ENCODE measurements at regions not wholly inside any gene's neighbourhood (a gene's known extent, or its start where the extent isn't known, plus 50 kb on each side); places are given as distances from the start of the nearest gene placed in this dataset.

DNA sequence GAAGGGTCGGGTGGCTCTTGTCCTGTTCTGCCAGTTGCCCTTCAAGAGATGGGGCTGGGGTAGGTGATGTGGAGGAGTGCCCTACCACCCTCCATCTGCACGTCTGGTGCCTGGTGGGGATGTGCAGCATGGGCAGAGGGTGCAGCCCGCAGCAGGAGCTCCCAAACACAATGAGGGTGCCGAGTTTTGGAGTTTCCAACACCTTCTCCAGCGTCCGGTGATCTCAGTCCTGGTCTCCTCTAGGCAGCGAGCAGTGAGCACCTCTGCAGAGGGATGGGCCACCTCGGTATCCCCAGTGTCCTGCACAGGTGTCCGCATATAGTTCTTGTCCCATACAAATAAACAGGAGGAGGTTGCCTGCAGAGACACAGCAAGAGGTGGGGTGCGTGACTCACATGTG is 136.0 kb downstream of the ENGASE start:
- Histone ChIP-seq H3K9me3 (ENCODE audit: control insufficient read depth, insufficient read depth, low read depth, low read length) (no peaks in the 10 kb centered on the region), H3K27ac (ENCODE audit: low read length) (no peak overlapping the region), H3K4me3 (ENCODE audit: low read depth in 2 of 2, low read length in 2 of 2) (no peak overlapping the region), H3K36me3 (ENCODE audit: control insufficient read depth, insufficient read depth, low read length) (no peaks in the 10 kb centered on the region), H3K4me1 (ENCODE audit: control insufficient read depth, insufficient read depth, low read length) (no peaks in the 10 kb centered on the region), H3K27me3 (ENCODE audit: control insufficient read depth, insufficient read depth, low read length) (peaks cover 27% of the 10 kb centered on the region)
- ATAC-seq (no peak), DNase-seq (ENCODE audit: low read depth, low spot score) (no peak)
- no TSS peak for BruUV-seq (replicated peaks)
- POLR2A ChIA-PET, result no interaction called here
- in situ Hi-C loops (cut with HindIII; ENCODE audit: low pct_unique_long_range_greater_than_20kb, low sequenced_read_pairs), result no loop called here
- intact Hi-C loops (cut with micrococcal nuclease; ENCODE audit: unreplicated experiment), result no loop called here
- TF ChIP-seq TCF7L2 (IDR thresholded peaks at IDR 0.05; ENCODE audit: low read depth, low read length) (no peak), POLR2AphosphoS5 (IDR thresholded peaks at IDR 0.05; ENCODE audit: low read depth, low read length) (no peak), SIN3A (IDR thresholded peaks at IDR 0.05; ENCODE audit: borderline replicate concordance, insufficient read depth, low read depth, low read length) (no peak)
- TF ChIP-seq, protein P1, sequence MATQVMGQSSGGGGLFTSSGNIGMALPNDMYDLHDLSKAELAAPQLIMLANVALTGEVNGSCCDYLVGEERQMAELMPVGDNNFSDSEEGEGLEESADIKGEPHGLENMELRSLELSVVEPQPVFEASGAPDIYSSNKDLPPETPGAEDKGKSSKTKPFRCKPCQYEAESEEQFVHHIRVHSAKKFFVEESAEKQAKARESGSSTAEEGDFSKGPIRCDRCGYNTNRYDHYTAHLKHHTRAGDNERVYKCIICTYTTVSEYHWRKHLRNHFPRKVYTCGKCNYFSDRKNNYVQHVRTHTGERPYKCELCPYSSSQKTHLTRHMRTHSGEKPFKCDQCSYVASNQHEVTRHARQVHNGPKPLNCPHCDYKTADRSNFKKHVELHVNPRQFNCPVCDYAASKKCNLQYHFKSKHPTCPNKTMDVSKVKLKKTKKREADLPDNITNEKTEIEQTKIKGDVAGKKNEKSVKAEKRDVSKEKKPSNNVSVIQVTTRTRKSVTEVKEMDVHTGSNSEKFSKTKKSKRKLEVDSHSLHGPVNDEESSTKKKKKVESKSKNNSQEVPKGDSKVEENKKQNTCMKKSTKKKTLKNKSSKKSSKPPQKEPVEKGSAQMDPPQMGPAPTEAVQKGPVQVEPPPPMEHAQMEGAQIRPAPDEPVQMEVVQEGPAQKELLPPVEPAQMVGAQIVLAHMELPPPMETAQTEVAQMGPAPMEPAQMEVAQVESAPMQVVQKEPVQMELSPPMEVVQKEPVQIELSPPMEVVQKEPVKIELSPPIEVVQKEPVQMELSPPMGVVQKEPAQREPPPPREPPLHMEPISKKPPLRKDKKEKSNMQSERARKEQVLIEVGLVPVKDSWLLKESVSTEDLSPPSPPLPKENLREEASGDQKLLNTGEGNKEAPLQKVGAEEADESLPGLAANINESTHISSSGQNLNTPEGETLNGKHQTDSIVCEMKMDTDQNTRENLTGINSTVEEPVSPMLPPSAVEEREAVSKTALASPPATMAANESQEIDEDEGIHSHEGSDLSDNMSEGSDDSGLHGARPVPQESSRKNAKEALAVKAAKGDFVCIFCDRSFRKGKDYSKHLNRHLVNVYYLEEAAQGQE (IDR thresholded peaks at IDR 0.05; ENCODE audit: insufficient read depth in 1 of 2, low read depth in 2 of 2, low read length in 1 of 2), result no peak
- TF ChIP-seq, protein P2, sequence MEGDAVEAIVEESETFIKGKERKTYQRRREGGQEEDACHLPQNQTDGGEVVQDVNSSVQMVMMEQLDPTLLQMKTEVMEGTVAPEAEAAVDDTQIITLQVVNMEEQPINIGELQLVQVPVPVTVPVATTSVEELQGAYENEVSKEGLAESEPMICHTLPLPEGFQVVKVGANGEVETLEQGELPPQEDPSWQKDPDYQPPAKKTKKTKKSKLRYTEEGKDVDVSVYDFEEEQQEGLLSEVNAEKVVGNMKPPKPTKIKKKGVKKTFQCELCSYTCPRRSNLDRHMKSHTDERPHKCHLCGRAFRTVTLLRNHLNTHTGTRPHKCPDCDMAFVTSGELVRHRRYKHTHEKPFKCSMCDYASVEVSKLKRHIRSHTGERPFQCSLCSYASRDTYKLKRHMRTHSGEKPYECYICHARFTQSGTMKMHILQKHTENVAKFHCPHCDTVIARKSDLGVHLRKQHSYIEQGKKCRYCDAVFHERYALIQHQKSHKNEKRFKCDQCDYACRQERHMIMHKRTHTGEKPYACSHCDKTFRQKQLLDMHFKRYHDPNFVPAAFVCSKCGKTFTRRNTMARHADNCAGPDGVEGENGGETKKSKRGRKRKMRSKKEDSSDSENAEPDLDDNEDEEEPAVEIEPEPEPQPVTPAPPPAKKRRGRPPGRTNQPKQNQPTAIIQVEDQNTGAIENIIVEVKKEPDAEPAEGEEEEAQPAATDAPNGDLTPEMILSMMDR (IDR thresholded peaks at IDR 0.05), result no peak
- CTCF ChIA-PET, result interaction anchor here (0.6 kb wide), 1 partner anchor 190 kb away, joined by 4 read pairs; no protein-coding TSS in a partner anchor

DNA sequence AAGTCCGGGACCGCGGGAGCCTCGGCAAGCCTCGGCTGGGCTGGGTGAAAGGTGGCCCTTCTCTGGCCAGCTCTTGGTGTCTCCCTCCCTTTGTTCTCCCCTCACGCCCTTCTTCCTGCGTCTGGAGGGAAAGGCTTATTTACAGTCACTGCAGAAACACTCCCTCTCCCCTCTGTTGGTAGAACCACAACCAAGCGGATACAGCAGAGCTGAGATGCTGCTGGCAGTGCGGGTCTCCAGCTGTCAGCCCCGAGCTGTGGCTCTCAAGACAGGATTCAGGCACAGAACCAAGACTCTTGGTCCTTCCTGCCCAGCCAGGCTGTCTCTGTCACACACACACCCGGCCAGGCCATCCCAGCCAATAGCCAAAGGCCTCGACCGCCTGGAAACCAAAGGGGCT is 133.3 kb downstream of the ENGASE start:
- TF ChIP-seq SIN3A (IDR thresholded peaks at IDR 0.05; ENCODE audit: borderline replicate concordance, insufficient read depth, low read depth, low read length), result no peak
- TF ChIP-seq, protein P2 (IDR thresholded peaks at IDR 0.05), result no peak
- TF ChIP-seq TCF7L2 (IDR thresholded peaks at IDR 0.05; ENCODE audit: low read depth, low read length), result no peak
- no peak for TF ChIP-seq POLR2AphosphoS5 (IDR thresholded peaks at IDR 0.05; ENCODE audit: low read depth, low read length)
- TF ChIP-seq, protein P1 (IDR thresholded peaks at IDR 0.05; ENCODE audit: insufficient read depth in 1 of 2, low read depth in 2 of 2, low read length in 1 of 2), result no peak
- Histone ChIP-seq H3K27ac (ENCODE audit: low read length) (no peak overlapping the region), H3K9me3 (ENCODE audit: control insufficient read depth, insufficient read depth, low read depth, low read length) (no peaks in the 10 kb centered on the region), H3K4me3 (ENCODE audit: low read depth in 2 of 2, low read length in 2 of 2) (no peak overlapping the region), H3K4me1 (ENCODE audit: control insufficient read depth, insufficient read depth, low read length) (no peaks in the 10 kb centered on the region), H3K27me3 (ENCODE audit: control insufficient read depth, insufficient read depth, low read length) (peaks cover 39% of the 10 kb centered on the region), H3K36me3 (ENCODE audit: control insufficient read depth, insufficient read depth, low read length) (no peaks in the 10 kb centered on the region)
- no peak for DNase-seq (ENCODE audit: low read depth, low spot score)
- intact Hi-C loops (cut with micrococcal nuclease; ENCODE audit: unreplicated experiment), result no loop called here
- POLR2A ChIA-PET, result no interaction called here
- no peak for ATAC-seq
- no TSS peak for BruUV-seq (replicated peaks)
- CTCF ChIA-PET, result no interaction called here
- in situ Hi-C loops (cut with HindIII; ENCODE audit: low pct_unique_long_range_greater_than_20kb, low sequenced_read_pairs), result no loop called here
